ENCODE measurements at regions not wholly inside any gene's neighbourhood (a gene's known extent, or its start where the extent isn't known, plus 50 kb on each side); places are given as distances from the start of the nearest gene placed in this dataset.
"Not testable (repeated sequence)": the region's sequence is repeated elsewhere in the genome, so short reads cannot be mapped to it uniquely, and the experiment has no call there.

GRCh38 chr4:171517883-171518282 is 295.3 kb upstream of the GALNTL6 start:
- Histone ChIP-seq H3K36me3 (no peaks in the 10 kb centered on the region), H3K4me3 (no peak overlapping the region), H3K27me3 (no peaks in the 10 kb centered on the region), H3K4me1 (no peaks in the 10 kb centered on the region), H3K27ac (no peak overlapping the region), H3K9me3 (no peaks in the 10 kb centered on the region)
- ATAC-seq (no peak), DNase-seq (no peak)
- intact Hi-C loops (cut with DNase I) = no loop called here
- TF ChIP-seq CTCF (IDR thresholded peaks at IDR 0.05) = no peak

GRCh38 chr4:171516694-171517093 is 296.5 kb upstream of the GALNTL6 start:
- Histone ChIP-seq H3K27ac (no peak overlapping the region), H3K9me3 (no peaks in the 10 kb centered on the region), H3K4me1 (no peaks in the 10 kb centered on the region), H3K27me3 (no peaks in the 10 kb centered on the region), H3K36me3 (no peaks in the 10 kb centered on the region), H3K4me3 (no peak overlapping the region)
- ATAC-seq (no peak), DNase-seq (no peak)
- no peak for TF ChIP-seq CTCF (IDR thresholded peaks at IDR 0.05)
- intact Hi-C loops (cut with DNase I) = no loop called here

- no peaks in the 10 kb centered on the region for H3K27me3 ChIP-seq
- DNase-seq (no peak), ATAC-seq (no peak)
- H3K4me3 ChIP-seq = no peak overlapping the region
- no peaks in the 10 kb centered on the region for H3K36me3 ChIP-seq
- TF ChIP-seq CTCF (IDR thresholded peaks at IDR 0.05) = no peak
- H3K27ac ChIP-seq = no peak overlapping the region
- intact Hi-C loops (cut with DNase I) = no loop called here
- no peaks in the 10 kb centered on the region for H3K4me1 ChIP-seq
- H3K9me3 ChIP-seq = no peaks in the 10 kb centered on the region
Observed at GRCh38 chr4:171484681-171485080, 328.5 kb upstream of the GALNTL6 start.

- no peak for ATAC-seq
- Histone ChIP-seq H3K4me1 (no peaks in the 10 kb centered on the region), H3K36me3 (no peaks in the 10 kb centered on the region), H3K4me3 (no peak overlapping the region), H3K27me3 (no peaks in the 10 kb centered on the region), H3K9me3 (no peaks in the 10 kb centered on the region), H3K27ac (no peak overlapping the region)
- DNase-seq = no peak
- TF ChIP-seq CTCF (IDR thresholded peaks at IDR 0.05) = no peak
- intact Hi-C loops (cut with DNase I) = no loop called here
Observed at GRCh38 chr4:171478181-171478580, 335.0 kb upstream of the GALNTL6 start.

GRCh38 chr4:171475111-171475510 is 338.1 kb upstream of the GALNTL6 start:
- not testable (repeated sequence) for ATAC-seq

GRCh38 chr4:171473155-171473554 is 340.0 kb upstream of the GALNTL6 start:
- DNase-seq (no peak), ATAC-seq (no peak)
- no peaks in the 10 kb centered on the region for H3K4me1 ChIP-seq
- intact Hi-C loops (cut with DNase I) = no loop called here
- no peak for TF ChIP-seq CTCF (IDR thresholded peaks at IDR 0.05)
- no peaks in the 10 kb centered on the region for H3K27me3 ChIP-seq
- no peak overlapping the region for H3K4me3 ChIP-seq
- no peaks in the 10 kb centered on the region for H3K36me3 ChIP-seq
- H3K9me3 ChIP-seq = no peaks in the 10 kb centered on the region
- H3K27ac ChIP-seq = no peak overlapping the region

More at GRCh38 chr4:171475111-171475510, 338.1 kb upstream of the GALNTL6 start:
- H3K36me3 ChIP-seq; H3K27me3 ChIP-seq; H3K4me1 ChIP-seq; H3K27ac ChIP-seq; intact Hi-C loops (cut with DNase I); H3K9me3 ChIP-seq; H3K4me3 ChIP-seq; DNase-seq: not testable (repeated sequence)
